DOHH2 (cell line): ENCODE measurements at regions not wholly inside any gene's neighbourhood (a gene's known extent, or its start where the extent isn't known, plus 50 kb on each side); places are given as distances from the start of the nearest gene placed in this dataset.

ENCODE experiments used
- H3F3A ChIP-seq: fragments of 200-600 bp; sonication (generic), shearing (Covaris generic); 2 replicates; pipeline ENCODE4 v1.6.0; 2016; ENCODE audit warnings: antibody characterized with exemption, mild to moderate bottlenecking; ENCODE audit not compliant: control insufficient read depth, insufficient read depth
- H3K27ac ChIP-seq: fragments of 200-600 bp; sonication (generic); 2 replicates; pipeline ENCODE4 v1.5.1; 2014; ENCODE audit warnings: low read depth, mild to moderate bottlenecking, low read length, moderate library complexity
- H3K27me3 ChIP-seq: fragments of 200-600 bp; sonication (generic); 2 replicates; pipeline ENCODE4 v1.6.1; 2014; ENCODE audit warnings: mild to moderate bottlenecking, low read length, mixed read lengths; ENCODE audit not compliant: control insufficient read depth
- H3K36me3 ChIP-seq: fragments of 200-600 bp; sonication (generic); 2 replicates; pipeline ENCODE4 v1.6.1; 2014; ENCODE audit warnings: mild to moderate bottlenecking, low read length, moderate library complexity, mixed read lengths; ENCODE audit not compliant: control insufficient read depth
- H3K4me1 ChIP-seq: fragments of 200-600 bp; sonication (generic); 2 replicates; pipeline ENCODE4 v1.6.1; 2014; ENCODE audit warnings: mild to moderate bottlenecking, low read length, mixed read lengths; ENCODE audit not compliant: control insufficient read depth
- H3K4me2 ChIP-seq: fragments of 200-600 bp; sonication (generic); 2 replicates; pipeline ENCODE4 v1.6.0; 2014; ENCODE audit warnings: mild to moderate bottlenecking, low read length, moderate library complexity
- H3K4me3 ChIP-seq: fragments of 200-600 bp; sonication (generic); 2 replicates; pipeline ENCODE4 v1.5.1; 2014; ENCODE audit warnings: mild to moderate bottlenecking, low read length, mixed read lengths
- H3K79me2 ChIP-seq: fragments of 200-600 bp; sonication (generic); 2 replicates; pipeline ENCODE4 v1.6.1; 2014; ENCODE audit warnings: mild to moderate bottlenecking, low read length, mixed read lengths; ENCODE audit not compliant: control insufficient read depth
- H3K9me2 ChIP-seq: fragments of 200-600 bp; sonication (generic); replicated peaks from 2 replicates; pipeline ENCODE4 v1.6.1; 2014; ENCODE audit warnings: mild to moderate bottlenecking, low read length, mixed read lengths; ENCODE audit not compliant: control insufficient read depth
- H3K9me3 ChIP-seq: fragments of 200-600 bp; sonication (generic); 2 replicates; pipeline ENCODE4 v1.6.1; 2014; ENCODE audit warnings: antibody characterized with exemption, low read length, mixed read lengths; ENCODE audit not compliant: control insufficient read depth, insufficient read depth
- H4K20me1 ChIP-seq: fragments of 200-600 bp; sonication (generic); 2 replicates; pipeline ENCODE4 v1.6.0; 2014; ENCODE audit warnings: low read depth, mild to moderate bottlenecking, antibody characterized with exemption, low read length, moderate library complexity; ENCODE audit not compliant: control insufficient read depth, insufficient read depth
- CTCF ChIP-seq: fragments of 200-600 bp; sonication (generic); IDR thresholded peaks from one replicate; pipeline ENCODE4 v1.5.1; 2014; ENCODE audit warnings: antibody characterized with exemption, mild to moderate bottlenecking, low read depth, low read length; ENCODE audit not compliant: poor library complexity, severe bottlenecking
- EZH2phosphoT487 ChIP-seq: fragments of 200-600 bp; sonication (generic); IDR thresholded peaks from 2 replicates; pipeline ENCODE4 v1.6.1; 2017; ENCODE audit warnings: borderline replicate concordance, mild to moderate bottlenecking, antibody characterized with exemption, low read length, moderate library complexity, mixed read lengths

DNA sequence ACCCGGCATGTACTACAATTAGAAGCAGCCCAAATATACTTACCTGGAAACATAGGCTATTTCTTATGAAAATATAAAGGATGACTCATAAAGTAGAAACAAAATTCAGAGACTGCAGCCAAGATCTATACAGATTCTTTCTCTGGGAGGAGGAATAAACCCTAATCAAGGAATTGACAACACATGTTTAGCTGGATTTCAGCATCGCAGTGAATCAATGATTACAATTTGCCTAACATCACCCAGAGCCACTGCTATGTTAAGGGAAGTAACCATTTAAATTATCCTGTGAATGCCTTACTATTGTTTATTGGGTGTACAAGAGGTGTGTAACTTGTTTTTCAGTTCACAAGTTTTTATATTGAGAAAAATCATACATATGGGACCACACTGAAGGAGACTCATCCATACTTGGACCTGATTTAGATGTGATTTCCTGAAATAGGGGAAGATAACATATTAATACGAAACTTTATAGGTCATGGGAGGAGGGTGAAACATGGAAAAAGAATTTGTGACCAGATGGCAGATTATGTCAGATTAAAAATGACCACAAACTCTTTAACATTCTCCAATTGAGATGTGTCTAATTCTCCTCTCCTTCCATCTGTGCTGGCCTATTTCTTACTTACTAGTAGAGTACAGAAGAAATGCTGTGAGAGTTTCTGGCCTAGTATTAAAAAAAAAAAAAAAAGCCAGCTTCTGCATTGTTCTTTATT lies 1168.4 kb downstream of the SLITRK1 start:
- Histone ChIP-seq H3K9me2 (no peaks in the 10 kb centered on the region), H4K20me1 (no peaks in the 10 kb centered on the region), H3K9me3 (no peaks in the 10 kb centered on the region), H3K4me3 (no peak overlapping the region), H3K79me2 (no peaks in the 10 kb centered on the region), H3K27me3 (no peaks in the 10 kb centered on the region), H3K27ac (no peak overlapping the region), H3K4me2 (no peak overlapping the region), H3F3A (no peaks in the 10 kb centered on the region), H3K4me1 (no peaks in the 10 kb centered on the region), H3K36me3 (no peaks in the 10 kb centered on the region)
- TF ChIP-seq EZH2phosphoT487 (no peak), CTCF (no peak)

- Histone ChIP-seq H3F3A (no peaks in the 10 kb centered on the region), H3K4me1 (no peaks in the 10 kb centered on the region), H3K9me2 (no peaks in the 10 kb centered on the region), H4K20me1 (no peaks in the 10 kb centered on the region), H3K27ac (no peak overlapping the region), H3K27me3 (no peaks in the 10 kb centered on the region), H3K4me3 (no peak overlapping the region), H3K9me3 (no peaks in the 10 kb centered on the region), H3K79me2 (no peaks in the 10 kb centered on the region), H3K36me3 (no peaks in the 10 kb centered on the region), H3K4me2 (no peak overlapping the region)
- TF ChIP-seq EZH2phosphoT487: no peak
- no peak for TF ChIP-seq CTCF
Observed at GRCh38 chr13:82702513-82702912, 1179.8 kb downstream of the SLITRK1 start.

GRCh38 chr13:82701020-82701419 lies 1181.3 kb downstream of the SLITRK1 start:
- no peak overlapping the region for H3K27ac ChIP-seq

More at GRCh38 chr13:82701020-82701419, 1181.3 kb downstream of the SLITRK1 start:
- Histone ChIP-seq H3F3A (no peaks in the 10 kb centered on the region), H3K4me3 (no peak overlapping the region), H4K20me1 (no peaks in the 10 kb centered on the region), H3K4me1 (no peaks in the 10 kb centered on the region), H3K4me2 (no peak overlapping the region), H3K27me3 (no peaks in the 10 kb centered on the region), H3K36me3 (no peaks in the 10 kb centered on the region), H3K79me2 (no peaks in the 10 kb centered on the region), H3K9me2 (no peaks in the 10 kb centered on the region), H3K9me3 (no peaks in the 10 kb centered on the region)
- no peak for TF ChIP-seq EZH2phosphoT487
- TF ChIP-seq CTCF: no peak
